ENCODE measurements at regions not wholly inside any gene's neighbourhood (a gene's known extent, or its start where the extent isn't known, plus 50 kb on each side); places are given as distances from the start of the nearest gene placed in this dataset.
"Not testable (repeated sequence)": the region's sequence is repeated elsewhere in the genome, so short reads cannot be mapped to it uniquely, and the experiment has no call there.

GRCh38 chr10:28995497-28995896 is 293.4 kb upstream of the LYZL1 start:
- DNase-seq = no peak

- no peak for DNase-seq
Observed at GRCh38 chr10:28996345-28996744, 292.5 kb upstream of the LYZL1 start.

GRCh38 chr10:28996947-28997551 is 291.8 kb upstream of the LYZL1 start:
- no peak for DNase-seq

DNA sequence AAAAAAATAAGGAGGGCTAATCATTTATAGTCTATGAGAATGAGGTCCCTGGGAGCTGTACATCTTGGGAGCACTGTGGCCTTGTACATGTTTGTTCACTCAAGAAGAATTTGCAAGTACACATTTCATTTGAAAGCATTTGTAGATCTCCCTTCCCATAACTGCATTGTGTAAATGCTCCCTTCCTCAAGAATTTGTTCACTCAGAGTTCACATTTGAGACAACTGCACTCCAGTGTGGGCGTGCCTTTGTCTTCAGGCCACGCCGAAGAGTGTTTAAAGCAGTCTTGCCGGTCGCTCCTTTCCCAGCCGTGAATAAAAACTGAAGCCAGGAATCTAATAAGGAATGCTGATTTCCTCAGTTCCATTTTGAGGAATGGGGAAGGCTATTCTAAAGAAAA is 291.1 kb upstream of the LYZL1 start:
- DNase-seq = no peak

DNA sequence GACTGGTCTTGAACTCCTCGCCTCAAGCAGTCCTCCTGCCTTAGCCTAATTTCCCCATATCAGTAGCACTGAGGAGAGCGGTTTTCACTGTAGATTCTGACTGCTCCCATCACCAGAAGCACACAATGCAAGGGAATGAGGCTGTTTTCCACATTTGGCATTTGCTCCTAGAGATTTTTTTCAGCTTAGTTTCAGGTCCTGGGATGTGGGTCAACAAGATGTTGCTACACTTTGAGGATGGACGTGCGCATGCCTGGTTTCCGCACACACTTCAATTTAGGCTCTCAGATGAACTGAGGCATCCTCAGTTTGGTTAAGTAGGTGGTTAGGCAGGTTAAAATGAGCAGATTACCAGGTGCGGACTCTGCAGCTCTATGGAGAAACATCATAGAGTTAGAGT is 287.1 kb upstream of the LYZL1 start:
- DNase-seq = no peak

DNA sequence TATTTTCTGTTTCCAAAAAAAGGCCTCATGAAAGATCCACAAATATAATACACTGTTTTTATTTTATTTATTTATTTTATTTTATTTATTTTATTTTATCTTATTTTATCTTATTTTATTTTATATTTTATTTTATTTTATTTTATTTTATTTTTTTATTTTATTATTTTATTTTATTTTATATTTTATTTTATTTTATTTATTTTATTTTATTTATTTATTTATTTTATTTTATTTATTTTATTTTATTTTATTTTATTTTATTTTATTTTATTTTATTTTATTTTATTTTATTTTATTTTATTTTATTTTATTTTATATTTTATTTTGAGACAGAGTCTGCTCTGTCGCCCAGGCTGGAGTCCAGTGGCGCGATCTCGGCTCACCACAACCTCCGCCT is 285.9 kb upstream of the LYZL1 start:
- DNase-seq = not testable (repeated sequence)

DNA sequence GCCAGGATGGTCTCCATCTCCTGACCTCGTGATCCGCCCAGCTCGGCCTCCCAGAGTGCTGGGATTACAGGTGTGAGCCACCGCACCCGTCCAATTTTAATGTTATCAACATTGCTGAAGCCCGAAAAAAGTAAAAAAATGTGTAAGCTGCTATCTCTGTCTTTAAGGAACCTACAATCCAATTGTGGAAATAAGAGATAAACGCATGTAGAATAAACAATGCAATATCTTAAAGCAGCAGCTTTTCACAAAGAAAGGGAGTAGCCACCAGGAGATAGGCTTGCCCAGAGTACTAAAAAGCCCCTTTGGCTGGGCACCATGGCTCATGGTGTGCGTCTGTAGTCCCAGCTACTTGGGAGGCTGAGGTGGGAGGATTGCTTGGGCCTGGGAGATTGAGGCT is 282.9 kb upstream of the LYZL1 start:
- no peak for DNase-seq

DNA sequence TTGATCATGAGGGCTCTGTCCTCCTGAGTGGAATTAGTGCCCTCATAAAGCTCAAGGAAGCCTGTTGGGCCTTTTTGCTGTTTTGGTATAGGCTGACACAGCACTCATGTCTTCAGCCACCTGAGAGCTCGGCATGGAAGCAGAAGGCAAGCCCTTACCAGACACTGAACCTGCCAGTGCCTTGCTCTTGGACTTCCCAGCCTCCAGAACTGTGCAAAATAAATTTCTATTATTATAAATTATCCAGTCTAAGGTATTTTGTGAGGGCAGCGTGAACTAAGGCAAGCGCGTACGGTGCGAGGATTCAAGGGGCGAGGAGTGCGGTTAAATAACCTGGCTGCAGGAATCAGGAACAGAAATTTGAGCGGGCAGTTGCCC is 281.5 kb upstream of the LYZL1 start:
- DNase-seq = no peak

DNA sequence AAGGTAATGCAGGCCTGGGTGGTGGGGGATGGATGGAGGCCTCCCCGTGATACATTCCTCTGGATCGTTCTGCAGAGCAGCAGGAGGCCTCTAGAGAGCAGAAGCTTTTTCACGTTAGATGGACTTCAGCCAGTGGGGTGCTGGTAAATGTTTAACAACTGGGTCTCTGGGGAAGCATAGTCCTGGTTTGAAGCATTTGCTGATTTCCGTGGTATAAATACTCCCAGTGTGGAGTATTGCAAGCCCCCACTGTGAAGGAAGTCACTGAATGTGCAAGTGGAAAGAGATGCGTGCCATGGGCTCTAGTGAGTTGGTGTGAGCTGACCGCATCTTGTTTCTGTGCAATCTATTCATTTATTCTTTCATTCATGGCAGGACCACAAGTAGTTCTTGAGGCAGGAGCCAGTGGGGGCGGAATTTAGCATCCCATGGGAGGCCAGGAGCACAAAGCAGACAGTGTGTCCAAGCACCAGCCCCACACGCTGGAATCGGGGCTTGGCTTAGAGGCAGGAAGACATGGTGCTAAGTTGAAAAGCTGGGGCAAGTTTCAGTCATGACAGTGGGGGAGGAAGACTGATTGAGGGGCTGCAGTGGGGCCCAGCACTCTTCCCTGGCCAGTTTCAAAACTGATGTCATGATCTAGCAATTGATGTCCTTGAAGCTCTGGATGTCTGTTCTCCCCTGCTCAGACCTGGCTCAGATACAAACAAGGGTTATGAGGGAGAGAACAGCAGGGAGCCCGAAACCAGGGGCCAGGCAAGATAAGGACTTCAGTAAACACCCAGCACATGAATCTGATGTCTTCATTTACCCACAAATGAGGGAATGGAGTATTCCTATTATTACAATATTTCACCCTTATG is 280.9 kb upstream of the LYZL1 start:
- DNase-seq = no peak

DNA sequence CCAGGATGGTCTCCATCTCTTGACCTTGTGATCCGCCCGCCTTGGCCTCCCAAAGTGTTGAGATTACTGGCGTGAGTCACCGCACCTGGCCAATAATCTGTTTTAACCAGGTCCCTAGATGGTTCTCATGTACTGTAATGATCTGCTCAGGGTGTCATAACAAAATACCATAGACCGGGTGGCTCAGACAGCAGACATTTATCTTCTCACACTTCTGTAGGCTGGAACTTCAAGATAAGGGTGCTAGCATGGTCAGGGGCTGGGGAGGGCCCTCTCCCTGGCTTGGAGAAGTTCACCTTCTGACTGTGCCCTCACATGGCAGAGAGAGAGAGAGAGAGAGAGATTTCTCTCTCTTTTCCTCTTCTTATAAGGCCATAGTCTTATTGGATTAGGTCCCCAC is 279.4 kb upstream of the LYZL1 start:
- no peak for DNase-seq

- DNase-seq = no peak
Observed at GRCh38 chr10:29011516-29011915, 277.4 kb upstream of the LYZL1 start.

DNA sequence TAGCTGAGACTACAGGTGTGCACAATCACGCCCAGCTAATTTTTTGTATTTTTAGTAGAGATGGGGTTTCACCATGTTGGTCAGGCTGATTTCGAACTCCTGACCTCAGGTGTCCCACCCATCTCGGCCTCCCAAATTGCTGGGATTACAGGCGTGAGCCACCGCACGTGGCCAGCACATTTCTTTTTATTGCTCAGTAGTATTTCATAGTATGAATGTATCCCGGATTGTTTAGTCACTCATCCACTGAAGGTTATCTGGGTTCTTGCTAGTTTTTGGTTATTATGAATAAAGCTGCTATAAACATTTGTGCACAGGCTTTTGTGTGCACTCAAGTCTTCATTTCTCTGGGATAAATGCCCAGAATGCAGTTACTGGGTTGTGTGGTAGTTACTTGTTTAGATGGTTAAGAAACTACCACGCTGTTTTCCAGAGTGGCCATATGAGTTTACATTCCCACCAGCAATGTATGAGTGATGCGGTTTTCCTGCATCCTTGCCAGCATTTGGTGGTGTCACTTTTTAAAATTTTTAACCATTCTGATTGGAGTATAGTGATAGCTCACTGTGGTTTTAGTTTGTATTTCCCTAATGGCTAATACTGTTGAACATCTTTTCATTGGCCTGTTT is 275.8 kb upstream of the LYZL1 start:
- no peak for DNase-seq

DNA sequence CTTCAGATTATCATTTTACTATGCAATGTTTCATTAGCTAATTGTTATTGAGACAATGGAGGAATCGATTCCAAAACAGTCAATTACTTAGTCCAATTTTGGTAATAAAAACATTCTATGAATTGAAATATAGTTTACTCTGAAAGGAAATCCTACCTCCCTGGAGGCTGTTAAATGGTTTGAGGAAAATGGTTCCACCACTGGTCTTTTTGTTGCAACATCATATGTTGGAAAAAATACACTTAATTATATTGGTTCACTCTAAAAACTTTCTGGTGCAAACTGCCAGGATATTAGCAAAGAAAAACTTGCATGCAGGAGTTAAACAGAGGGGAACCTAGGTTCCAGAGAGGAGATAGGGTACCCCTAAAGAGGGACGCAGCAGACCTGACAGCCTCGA is 267.3 kb upstream of the LYZL1 start:
- DNase-seq = no peak

DNA sequence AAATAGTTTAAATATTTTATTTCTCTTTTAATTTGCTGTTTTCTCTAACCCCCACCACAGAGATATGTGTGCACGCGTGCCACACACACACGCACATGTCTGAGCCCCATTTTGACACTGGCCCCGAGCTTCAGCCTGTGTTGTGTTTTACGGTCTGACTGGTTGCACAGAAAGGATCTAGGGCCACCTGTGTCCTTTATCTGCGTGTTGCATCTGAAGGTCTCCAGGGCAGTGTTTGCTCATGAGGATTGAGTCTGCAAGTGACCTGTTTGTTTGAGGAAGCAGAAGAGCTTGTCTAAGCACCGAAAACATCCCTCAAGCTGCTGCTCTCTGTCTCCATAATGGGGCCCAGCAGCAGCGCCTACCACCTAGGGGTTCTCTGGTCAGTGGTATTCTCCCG is 266.4 kb upstream of the LYZL1 start:
- peak in 1 of 2 experiments; percentile 27 for DNase-seq

GRCh38 chr10:29023678-29024077 is 265.2 kb upstream of the LYZL1 start:
- DNase-seq = no peak

GRCh38 chr10:29026065-29026797 is 262.6 kb upstream of the LYZL1 start:
- no peak for DNase-seq

DNA sequence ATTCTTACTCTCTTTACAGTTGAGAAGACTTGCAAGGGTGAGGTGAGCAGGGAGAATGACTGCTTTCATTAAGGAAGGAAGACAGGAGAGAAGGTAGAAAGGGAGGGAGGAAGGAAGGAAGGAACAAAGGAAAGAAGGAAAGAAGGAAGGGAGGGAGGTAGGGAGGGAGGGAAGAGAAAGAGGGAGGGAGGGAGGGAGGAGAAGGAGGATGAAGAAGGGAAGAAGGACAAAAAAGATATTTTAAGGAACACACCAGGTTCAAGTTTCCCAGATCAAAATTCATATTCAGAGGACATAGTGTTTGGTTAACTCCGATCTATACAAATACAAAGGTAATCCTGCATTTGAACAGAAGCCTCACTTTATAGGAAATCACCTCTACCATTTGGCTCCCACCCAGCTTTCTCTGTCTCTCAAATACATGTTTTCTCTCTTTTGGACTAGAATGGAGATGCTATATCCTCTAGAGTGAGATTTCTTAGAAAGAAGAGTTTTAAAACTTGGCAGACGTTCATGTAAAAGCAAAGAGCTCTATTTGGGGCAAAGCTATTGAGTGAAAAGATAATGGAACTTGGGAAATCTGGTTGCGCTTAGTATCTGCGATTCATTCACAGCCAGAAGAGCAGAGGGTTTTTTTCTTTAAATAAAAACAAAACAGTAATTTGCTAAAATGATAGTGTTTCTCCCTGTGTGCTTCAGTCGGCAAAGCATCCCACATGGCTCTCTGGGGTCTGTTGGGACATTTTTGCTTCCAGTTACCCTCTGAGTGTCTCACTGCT is 261.9 kb upstream of the LYZL1 start:
- no peak for DNase-seq

DNA sequence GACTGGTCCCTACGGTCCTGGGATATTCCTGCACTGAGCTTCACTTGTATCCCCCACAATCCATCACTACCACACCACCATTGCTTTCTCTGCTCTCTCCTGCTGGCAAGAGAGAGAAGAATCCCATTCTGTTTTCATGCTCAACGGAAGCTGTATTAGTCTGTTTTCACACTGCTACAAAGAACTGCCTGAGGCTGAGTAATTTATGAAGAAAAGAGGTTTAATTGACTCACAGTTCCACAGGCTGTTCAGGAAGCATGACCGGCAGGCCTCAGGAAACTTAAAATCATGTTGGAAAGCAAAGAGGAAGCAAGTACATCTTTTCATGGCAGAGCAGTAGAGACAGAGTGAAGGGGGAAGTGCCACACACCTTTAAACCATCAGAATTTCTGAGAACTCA is 260.4 kb upstream of the LYZL1 start:
- no peak for DNase-seq

- no peak for DNase-seq
Observed at GRCh38 chr10:29030900-29031299, 258.0 kb upstream of the LYZL1 start.

DNA sequence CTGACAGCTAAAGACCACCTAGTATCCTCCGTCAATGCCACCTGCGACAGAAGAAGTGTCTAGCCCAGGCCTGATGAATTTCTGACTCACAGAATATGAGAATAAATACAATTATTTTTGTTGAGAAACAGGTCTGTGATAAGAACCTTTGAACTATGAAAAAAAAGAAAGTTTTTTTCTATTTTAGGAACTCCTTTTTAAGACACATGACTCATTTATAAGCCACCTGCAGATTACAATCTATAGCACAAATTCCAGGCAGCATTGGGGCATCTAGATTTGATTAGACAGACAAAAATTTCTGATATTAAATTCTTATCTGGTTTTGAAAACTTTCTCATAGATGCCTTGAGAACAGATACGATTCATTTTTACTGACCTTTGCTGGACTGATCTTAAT is 256.7 kb upstream of the LYZL1 start:
- DNase-seq = no peak

DNA sequence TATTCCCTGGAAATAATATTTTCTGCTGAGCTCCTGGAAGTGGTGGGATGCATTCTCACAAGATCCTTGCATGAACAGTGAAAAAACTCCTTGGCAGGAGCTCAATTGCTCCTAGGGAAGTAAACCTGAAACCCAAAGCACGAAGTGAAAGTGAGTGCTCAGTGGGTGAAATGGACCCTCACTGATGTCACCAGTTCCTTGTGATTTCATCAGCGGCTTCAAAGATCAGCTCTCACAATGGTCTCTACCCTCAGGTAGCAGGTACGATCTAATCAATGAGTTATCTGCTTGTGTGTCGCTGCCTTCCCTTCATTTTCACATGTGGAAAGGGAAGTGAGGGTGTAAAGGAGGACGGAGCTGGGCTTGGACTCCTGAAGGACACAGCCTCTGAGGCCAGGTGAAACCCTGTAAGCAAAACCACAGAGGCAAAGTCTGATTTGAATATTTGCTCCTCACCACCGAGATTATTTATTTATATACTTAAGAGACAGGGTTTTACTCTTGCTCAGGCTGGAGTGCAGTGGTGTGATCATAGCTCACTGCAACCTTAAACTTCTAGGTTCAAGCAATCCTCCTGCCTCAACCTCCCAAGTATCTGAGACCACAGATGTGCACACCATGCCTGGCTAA is 255.4 kb upstream of the LYZL1 start:
- peak in 1 of 2 experiments; percentile 9 for DNase-seq

DNA sequence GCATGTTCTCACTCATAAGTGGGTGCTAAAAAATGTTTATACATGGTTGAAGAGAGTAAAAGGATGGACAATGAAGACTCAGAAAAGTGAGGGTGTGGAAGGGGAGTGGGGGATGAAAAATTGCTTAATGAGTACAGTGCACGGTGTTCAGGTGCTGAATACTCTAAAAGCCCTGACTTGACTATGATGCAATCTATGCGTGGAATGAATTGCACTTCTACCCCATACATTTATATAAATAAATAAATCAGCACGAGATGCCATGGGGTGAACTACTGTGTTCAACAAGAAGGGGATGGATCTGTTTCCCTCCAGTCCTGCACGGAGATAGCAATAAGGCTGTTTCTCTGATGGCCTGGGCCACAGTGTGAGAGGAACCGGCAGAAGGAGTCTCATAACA is 254.3 kb upstream of the LYZL1 start:
- no peak for DNase-seq

Data from NCI-H526 (cell line).